ENCODE measurements at regions not wholly inside any gene's neighbourhood (a gene's known extent, or its start where the extent isn't known, plus 50 kb on each side); places are given as distances from the start of the nearest gene placed in this dataset.

DNA sequence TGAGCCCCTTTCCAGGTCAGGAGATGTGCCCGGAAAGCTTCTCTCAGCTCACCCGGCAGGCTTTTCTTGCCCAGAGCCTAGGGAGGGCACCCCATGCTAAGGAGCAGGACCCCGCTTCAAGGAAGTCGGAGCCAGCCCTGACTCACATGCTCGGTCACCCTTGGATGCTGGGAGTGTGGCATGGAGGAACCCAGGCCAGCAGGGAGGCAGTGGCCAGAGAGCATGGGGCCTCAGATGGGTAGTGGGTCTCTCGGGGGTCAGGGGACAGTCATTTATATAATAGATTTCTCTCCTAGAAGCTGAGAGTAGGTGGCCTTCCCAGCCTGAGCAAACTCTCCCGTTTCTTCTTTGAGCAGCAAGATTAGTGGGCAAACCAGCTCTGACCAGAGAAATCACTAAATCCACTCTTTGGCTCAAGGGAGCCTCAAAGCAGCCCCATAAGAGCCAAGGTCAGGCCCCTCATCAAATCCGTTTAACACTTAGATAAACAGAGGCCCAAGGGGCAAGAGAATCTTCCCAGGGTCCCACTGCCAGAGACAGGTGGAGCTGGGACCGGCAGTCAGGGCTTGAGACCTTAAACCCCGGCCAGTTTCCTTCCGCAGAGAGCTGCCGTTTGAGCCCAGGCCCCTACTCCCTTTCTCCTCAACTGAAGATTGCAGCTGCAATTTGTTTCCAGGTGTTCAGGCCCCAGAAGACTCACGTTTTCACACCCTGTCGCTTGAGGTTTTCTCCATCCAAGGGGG lies 113.1 kb downstream of the CYP26B1 start:
- Histone ChIP-seq H3K9me2 (ENCODE audit: insufficient read depth, low read length) (no peaks in the 10 kb centered on the region), H3K9me3 (ENCODE audit: low read length) (no peaks in the 10 kb centered on the region), H3K9ac (ENCODE audit: low read length) (no peak overlapping the region), H3K27ac (ENCODE audit: low read length) (no peak overlapping the region), H3K36me3 (ENCODE audit: insufficient read depth, low read length) (no peaks in the 10 kb centered on the region), H3K4me2 (ENCODE audit: low read length) (no peak overlapping the region), H3K79me2 (replicated peaks; ENCODE audit: insufficient read depth, low read length) (no peaks in the 10 kb centered on the region), H3K4me3 (ENCODE audit: low read length) (no peak overlapping the region), H4K20me1 (ENCODE audit: insufficient read depth) (no peaks in the 10 kb centered on the region), H3F3A (ENCODE audit: insufficient read depth, low read length, poor library complexity, severe bottlenecking) (no peaks in the 10 kb centered on the region), H3K27me3 (ENCODE audit: insufficient read depth, low read depth, low read length) (no peaks in the 10 kb centered on the region), H2AFZ (ENCODE audit: low read depth, low read length) (no peak overlapping the region)
- TF ChIP-seq EP300 (conservative IDR thresholded peaks at IDR 0.05; ENCODE audit: poor library complexity, severe bottlenecking): no peak
- TF ChIP-seq, protein P1, sequence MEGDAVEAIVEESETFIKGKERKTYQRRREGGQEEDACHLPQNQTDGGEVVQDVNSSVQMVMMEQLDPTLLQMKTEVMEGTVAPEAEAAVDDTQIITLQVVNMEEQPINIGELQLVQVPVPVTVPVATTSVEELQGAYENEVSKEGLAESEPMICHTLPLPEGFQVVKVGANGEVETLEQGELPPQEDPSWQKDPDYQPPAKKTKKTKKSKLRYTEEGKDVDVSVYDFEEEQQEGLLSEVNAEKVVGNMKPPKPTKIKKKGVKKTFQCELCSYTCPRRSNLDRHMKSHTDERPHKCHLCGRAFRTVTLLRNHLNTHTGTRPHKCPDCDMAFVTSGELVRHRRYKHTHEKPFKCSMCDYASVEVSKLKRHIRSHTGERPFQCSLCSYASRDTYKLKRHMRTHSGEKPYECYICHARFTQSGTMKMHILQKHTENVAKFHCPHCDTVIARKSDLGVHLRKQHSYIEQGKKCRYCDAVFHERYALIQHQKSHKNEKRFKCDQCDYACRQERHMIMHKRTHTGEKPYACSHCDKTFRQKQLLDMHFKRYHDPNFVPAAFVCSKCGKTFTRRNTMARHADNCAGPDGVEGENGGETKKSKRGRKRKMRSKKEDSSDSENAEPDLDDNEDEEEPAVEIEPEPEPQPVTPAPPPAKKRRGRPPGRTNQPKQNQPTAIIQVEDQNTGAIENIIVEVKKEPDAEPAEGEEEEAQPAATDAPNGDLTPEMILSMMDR (IDR thresholded peaks at IDR 0.05; ENCODE audit: poor library complexity, severe bottlenecking): no peak
- TF ChIP-seq TAF1 (IDR thresholded peaks at IDR 0.05; ENCODE audit: low read depth): no peak
- TF ChIP-seq POLR2AphosphoS5 (IDR thresholded peaks at IDR 0.05): no peak
- TF ChIP-seq MXI1 (conservative IDR thresholded peaks at IDR 0.05; ENCODE audit: poor library complexity, severe bottlenecking): no peak
- no peak for TF ChIP-seq RAD21 (conservative IDR thresholded peaks at IDR 0.05)
- TF ChIP-seq EZH2 (IDR thresholded peaks at IDR 0.05; ENCODE audit: borderline replicate concordance, insufficient read depth, low read length, poor library complexity, severe bottlenecking): no peak
- no peak for TF ChIP-seq SMC3 (conservative IDR thresholded peaks at IDR 0.05; ENCODE audit: poor library complexity)
- TF ChIP-seq, protein P2, sequence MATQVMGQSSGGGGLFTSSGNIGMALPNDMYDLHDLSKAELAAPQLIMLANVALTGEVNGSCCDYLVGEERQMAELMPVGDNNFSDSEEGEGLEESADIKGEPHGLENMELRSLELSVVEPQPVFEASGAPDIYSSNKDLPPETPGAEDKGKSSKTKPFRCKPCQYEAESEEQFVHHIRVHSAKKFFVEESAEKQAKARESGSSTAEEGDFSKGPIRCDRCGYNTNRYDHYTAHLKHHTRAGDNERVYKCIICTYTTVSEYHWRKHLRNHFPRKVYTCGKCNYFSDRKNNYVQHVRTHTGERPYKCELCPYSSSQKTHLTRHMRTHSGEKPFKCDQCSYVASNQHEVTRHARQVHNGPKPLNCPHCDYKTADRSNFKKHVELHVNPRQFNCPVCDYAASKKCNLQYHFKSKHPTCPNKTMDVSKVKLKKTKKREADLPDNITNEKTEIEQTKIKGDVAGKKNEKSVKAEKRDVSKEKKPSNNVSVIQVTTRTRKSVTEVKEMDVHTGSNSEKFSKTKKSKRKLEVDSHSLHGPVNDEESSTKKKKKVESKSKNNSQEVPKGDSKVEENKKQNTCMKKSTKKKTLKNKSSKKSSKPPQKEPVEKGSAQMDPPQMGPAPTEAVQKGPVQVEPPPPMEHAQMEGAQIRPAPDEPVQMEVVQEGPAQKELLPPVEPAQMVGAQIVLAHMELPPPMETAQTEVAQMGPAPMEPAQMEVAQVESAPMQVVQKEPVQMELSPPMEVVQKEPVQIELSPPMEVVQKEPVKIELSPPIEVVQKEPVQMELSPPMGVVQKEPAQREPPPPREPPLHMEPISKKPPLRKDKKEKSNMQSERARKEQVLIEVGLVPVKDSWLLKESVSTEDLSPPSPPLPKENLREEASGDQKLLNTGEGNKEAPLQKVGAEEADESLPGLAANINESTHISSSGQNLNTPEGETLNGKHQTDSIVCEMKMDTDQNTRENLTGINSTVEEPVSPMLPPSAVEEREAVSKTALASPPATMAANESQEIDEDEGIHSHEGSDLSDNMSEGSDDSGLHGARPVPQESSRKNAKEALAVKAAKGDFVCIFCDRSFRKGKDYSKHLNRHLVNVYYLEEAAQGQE (IDR thresholded peaks at IDR 0.05; ENCODE audit: borderline replicate concordance): no peak

DNA sequence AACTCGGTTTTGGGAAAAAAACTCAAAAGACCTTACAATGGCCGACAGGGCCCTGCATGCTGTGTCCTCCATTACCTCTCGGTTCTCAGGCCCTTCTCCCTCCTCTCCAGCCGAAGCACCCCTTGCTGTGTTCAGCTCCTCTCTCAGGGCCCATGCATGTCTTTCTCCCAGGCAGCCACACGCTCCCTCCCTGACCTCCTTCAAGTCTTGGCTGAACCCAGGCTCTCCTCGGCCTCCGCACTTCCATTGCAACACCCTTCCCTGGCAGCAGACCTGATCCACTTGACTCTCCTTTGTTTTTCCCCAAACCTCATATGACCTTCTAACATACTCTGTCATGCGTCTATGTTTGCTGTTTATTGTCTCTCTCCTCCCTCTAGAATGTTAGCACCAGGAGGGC lies 114.0 kb downstream of the CYP26B1 start:
- no peak overlapping the region for H3K4me2 ChIP-seq (ENCODE audit: low read length)
- no peaks in the 10 kb centered on the region for H4K20me1 ChIP-seq (ENCODE audit: insufficient read depth)
- H3K9me3 ChIP-seq (ENCODE audit: low read length): no peaks in the 10 kb centered on the region
- no peaks in the 10 kb centered on the region for H3K36me3 ChIP-seq (ENCODE audit: insufficient read depth, low read length)
- H3K4me3 ChIP-seq (ENCODE audit: low read length): no peak overlapping the region
- no peaks in the 10 kb centered on the region for H3K9me2 ChIP-seq (ENCODE audit: insufficient read depth, low read length)
- H3K9ac ChIP-seq (ENCODE audit: low read length): no peak overlapping the region
- no peak overlapping the region for H3K27ac ChIP-seq (ENCODE audit: low read length)
- H3K27me3 ChIP-seq (ENCODE audit: insufficient read depth, low read depth, low read length): no peaks in the 10 kb centered on the region
- no peaks in the 10 kb centered on the region for H3K79me2 ChIP-seq (replicated peaks; ENCODE audit: insufficient read depth, low read length)
- no peaks in the 10 kb centered on the region for H3F3A ChIP-seq (ENCODE audit: insufficient read depth, low read length, poor library complexity, severe bottlenecking)
- no peak overlapping the region for H2AFZ ChIP-seq (ENCODE audit: low read depth, low read length)
- no peak for TF ChIP-seq TAF1 (IDR thresholded peaks at IDR 0.05; ENCODE audit: low read depth)
- no peak for TF ChIP-seq SMC3 (conservative IDR thresholded peaks at IDR 0.05; ENCODE audit: poor library complexity)
- no peak for TF ChIP-seq RAD21 (conservative IDR thresholded peaks at IDR 0.05)
- TF ChIP-seq MXI1 (conservative IDR thresholded peaks at IDR 0.05; ENCODE audit: poor library complexity, severe bottlenecking): no peak
- TF ChIP-seq, protein P1 (IDR thresholded peaks at IDR 0.05; ENCODE audit: poor library complexity, severe bottlenecking): no peak
- no peak for TF ChIP-seq EZH2 (IDR thresholded peaks at IDR 0.05; ENCODE audit: borderline replicate concordance, insufficient read depth, low read length, poor library complexity, severe bottlenecking)
- no peak for TF ChIP-seq EP300 (conservative IDR thresholded peaks at IDR 0.05; ENCODE audit: poor library complexity, severe bottlenecking)
- TF ChIP-seq POLR2AphosphoS5 (IDR thresholded peaks at IDR 0.05): no peak

All from neural cell (in vitro differentiated cells).